RPMI7951 (cell line): ENCODE measurements at regions not wholly inside any gene's neighbourhood (a gene's known extent, or its start where the extent isn't known, plus 50 kb on each side); places are given as distances from the start of the nearest gene placed in this dataset.
A peak's percentile ranks its signal among the peaks of the same experiment; 100 is the strongest.
"Not testable (repeated sequence)": the region's sequence is repeated elsewhere in the genome, so short reads cannot be mapped to it uniquely, and the experiment has no call there.

ENCODE experiments used
- DNase-seq: peaks from one replicate; pipeline ENCODE4 v3.0.0-alpha.2; 2012; ENCODE audit warnings: low read depth

DNA sequence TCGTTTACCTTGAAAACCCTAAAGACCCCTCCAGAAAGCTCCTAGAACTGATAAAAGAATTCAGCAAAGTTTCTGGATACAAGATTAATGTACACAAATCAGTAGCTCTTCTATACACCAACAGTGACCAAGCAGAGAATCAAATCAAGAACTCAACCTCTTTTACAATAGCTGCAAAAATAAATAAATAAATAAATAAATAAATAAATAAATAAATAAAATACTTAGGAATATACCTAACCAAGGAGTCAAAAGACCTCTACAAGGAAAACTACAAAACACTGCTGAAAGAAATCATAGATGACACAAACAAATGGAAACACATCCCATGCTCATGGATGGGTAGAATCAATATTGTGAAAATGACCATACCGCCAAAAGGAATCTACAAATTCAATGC, 186.8 kb upstream of the EOLA2 start:
- not testable (repeated sequence) for DNase-seq

DNA sequence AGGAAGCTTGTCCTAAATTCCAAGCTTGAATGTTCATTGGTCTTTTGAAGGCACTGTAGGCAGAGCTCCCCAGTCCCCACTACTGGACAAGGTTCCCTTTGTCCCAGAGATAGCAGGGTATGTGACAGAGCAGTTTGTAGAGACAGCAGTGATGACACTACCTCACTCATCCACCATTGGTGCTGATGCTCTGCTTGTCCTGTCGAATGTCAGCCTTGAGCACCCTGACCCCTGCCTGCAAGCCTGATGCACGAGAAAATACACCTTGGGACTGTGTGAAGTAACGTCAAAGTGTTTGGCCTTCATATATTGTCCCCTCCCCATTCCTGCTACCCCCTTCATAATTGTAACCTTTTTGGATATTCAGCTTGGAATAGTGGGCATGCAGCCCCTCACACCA, 188.9 kb upstream of the EOLA2 start:
- DNase-seq: no peak

DNA sequence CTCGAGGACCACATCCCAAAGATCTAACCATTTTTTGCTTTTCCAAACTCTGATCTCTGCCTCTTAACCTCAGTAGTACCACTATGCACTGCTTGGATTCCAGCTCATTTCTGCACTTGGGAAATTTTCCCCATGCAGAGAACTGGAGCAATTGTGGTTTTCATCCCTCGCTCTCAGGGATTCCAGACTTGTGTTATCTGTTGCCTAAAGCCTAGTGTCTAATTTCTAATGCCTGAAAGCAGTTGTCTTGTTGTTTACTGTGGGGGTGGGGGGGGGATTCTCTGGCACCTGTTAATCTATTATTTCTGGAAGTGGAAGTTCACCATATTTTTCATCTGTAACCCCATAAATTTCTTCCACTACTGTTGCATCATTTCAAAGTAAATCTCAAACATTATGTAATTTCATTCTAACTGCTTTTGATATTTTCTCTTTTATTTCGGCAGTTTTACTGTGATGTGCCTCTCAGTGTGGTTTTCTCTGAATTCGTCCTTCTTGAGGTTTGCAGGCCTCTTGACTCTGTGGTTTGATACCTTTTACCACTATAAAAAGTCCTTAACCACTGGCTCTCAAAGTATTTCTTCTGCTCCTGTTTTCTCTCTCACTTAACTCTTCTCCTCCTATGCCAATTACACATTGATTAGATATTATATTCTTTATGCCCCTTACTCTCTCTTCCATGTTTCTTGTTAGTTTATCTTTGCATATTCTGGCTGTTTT, 205.6 kb upstream of the EOLA2 start:
- DNase-seq: peak; percentile 23

DNA sequence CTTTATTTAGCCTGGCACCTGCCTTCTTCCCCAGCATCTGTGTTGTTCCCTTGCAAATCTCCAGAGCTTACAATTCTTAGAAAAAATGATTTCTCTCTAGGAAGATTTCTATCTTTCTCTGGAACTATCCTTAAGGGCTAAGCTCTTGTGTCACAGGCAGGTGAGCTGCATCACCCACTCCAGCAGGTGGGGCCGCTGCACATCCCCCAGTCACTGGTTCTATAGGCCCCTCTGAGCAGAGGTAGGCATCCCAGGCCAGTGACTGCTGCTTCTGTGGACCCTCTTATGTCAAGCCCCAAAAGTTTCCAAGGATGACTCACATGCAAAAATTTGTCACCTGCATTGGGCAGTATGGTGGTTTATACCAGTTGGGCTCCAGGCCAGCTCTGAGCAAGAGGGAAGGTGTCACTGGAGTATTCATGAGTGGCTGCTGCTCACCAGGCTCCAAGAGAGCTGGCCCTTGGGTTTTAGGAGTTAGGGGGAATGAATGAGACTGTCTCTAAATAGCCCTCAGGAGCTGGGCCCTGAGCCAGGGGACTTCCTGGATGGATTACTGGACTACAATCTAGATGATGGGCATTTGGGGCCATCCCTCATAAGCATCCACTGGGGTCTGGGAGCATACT, 208.1 kb upstream of the EOLA2 start:
- DNase-seq: peak; percentile 53

DNA sequence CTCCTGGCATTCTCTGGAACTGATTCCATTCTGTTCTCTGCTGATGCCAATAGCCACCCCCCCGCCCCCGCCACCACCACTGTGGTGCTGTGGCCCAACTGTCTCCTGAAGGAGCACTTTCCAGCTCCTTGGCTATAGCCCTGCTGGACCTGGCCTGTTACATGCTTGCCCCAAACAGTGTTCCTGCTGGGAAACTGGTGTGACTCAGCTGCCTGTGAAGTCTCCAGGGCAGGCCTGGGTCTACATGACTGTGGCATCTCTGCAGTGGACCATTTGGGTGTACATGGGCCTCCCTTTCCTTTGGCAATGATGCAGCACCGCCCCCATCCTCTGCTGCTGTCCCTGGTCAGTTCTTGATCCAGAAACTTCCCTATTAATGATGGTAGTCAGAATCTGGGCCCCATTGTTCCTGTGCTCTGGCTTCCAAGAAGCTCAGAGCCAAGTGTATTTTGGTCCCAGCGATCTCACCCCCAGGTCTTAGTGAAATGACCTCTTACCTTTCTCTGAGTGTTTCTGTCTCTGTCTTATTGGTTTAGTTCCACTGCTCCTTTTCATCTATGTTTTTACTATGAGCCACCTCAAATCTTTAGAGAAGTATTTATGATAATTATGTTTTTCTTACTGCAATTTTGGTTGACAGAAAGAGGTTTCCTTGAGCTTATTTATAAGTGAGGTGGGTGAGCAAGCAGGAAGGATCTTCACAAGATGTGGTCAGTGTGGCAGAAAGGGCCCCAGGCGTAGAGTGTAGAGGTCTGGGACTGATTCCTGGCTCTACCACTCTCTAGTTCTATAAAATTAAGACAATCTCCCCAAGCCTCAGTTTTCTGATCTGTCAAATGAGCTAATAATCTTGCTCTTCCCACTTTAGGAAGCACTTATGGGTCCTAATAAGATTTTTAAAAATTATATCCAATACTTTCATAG, 210.7 kb upstream of the EOLA2 start:
- DNase-seq: peak; percentile 66

DNA sequence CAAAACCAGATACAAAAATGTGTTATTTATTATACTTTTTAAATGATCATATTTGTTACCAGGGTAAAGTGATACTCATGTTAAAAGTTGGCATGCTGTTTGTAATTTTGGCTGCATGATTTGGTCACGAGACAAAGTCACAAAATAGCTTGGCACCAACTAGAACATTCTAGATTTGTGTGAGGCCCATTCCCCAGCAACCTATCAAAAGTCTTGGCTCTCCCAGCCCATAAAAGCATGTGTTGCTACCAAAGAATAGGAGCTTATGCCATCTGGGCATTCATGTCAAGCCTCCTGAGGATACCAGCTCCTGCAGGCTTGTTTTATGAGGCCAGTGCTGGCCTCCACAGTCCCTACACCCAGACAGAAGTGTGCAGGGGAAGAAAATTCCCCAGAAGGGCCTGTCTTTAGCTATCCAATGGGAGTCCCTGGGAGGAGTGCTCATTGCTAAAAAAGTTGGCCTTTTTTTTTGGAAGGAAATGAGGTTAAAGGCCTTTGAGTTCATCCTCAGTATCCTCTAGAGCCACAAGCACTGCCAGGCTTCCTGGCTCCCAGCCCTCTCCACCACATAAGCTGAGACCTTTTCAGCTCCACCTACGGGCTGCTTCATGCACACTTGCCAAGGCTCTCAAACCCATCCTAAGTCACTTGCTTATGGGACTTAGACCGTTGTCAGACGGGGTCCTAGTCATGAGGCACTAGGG, 211.9 kb upstream of the EOLA2 start:
- DNase-seq: peak; percentile 29

DNA sequence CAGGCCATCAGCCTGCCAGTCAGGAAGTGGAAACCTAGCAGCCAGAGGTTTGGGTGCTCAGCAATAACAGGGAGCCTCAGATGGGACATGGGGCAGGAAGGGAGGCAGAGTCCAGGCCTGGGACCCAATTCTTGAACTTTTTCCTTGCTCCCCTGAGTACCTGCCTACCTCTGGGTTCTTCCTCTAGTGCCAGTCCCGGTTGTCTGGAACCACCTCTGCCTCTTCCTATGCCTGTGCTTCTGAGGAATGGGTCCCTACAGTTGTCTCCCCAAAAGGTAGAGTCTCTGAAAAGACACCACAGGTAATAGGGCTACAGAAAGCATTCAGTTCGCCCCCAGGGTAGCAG, 212.4 kb upstream of the MAMLD1 start:
- DNase-seq: no peak

DNA sequence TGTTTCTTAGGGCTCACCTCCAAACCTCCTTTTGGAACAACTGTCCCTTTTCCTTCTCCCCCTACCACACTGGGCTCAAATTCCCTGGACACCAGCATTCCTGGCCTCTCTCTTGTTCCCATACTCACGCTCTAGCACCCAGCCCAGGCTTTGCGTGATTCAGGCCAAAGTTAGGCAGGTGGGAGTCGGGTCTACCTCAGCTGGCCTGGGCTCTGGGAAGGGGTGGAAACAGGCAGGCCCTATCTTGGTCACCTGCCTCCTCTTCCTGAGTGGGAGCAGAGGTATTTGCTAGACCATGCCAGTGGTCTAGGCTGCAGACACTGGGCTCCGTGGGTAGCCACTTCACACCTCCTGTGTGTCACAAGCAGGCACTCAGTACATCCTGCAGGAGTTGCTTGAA, 211.1 kb upstream of the MAMLD1 start:
- no peak for DNase-seq

DNA sequence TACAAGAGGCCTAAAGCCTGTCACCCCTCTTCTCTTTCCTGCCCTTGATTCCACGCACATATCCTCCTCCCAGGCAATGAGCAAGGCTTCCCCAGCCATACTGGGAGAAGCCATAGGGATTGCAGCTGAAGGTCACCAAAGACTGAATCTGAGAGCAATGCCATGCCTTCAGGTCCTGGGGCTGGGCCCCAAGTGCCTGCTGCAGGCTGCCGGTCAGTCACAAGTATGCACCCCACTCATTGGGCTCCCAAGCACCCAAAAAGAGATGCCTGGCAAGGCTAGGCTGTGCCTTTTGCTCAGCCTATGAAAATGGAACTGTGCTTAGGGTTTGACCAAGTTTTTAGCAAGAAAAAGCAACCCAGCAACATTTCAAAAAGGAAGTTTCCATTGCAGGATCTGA, 210.6 kb upstream of the MAMLD1 start:
- no peak for DNase-seq

DNA sequence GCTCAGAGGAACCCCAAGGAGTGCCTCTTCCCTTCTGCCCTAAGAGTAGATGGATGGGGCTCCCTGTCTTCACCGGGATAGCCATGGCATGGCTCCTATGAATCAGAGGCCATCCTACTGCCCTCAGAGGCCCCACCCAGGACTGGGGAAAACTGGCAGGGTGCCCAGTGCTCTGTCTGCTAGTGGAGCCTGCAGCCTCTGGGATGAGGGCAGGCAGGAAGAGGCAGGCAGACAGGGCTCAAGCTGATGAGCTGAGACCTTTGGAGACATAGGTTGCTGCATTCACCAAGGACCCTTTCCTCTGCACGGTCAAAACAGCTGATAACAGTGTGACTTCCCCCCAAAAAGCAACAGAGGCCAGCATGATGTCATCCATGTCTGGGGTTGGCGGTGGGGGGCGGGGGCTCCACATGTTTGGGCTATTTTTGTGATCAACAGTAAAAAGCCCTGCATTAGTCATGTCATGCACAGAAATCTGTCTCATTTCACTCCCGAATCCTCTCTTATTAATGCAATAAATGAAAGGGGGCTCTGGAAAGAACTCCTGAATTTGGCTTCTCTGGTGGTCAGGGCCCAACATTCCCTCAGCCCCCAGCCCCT, 207.6 kb upstream of the MAMLD1 start:
- peak; percentile 89 for DNase-seq

DNA sequence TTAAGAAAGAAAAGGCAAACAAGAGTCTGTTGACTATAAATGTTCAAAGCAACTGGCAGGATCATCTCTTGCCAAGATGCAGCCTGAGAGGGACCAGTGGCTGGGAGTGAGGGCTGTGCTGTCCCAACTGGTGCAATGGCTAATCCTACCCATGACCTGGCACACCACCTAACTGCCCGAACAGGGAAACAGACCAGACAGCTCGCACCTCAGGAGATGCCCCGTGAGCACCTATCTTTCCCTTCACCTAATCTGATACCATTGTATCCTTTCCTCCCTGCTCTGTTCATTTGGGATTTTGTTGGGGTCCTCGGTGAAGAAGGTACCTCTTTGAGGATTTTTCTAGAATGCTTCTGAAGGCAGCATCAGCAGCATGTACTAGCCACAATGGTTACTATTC, 206.5 kb upstream of the MAMLD1 start:
- DNase-seq: no peak

DNA sequence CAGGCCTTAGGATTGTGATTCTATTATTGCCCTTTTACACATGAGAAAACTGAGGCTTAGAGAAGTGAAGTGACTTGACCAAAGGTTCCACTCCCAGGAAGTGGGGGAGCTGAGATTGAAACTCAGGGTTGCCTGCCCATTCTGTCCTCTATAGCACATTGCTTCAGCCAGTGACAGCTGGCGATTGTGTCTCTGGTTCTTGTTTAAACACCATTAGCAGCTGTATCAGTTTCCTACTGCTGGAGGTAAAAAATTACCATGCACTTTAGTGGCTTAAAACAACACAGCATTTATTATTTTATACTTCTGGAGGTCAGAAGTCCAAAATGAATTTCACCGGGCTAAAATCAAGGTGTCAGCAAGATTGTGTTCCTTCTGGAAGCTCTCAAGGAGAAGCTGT, 205.8 kb upstream of the MAMLD1 start:
- DNase-seq: no peak

DNA sequence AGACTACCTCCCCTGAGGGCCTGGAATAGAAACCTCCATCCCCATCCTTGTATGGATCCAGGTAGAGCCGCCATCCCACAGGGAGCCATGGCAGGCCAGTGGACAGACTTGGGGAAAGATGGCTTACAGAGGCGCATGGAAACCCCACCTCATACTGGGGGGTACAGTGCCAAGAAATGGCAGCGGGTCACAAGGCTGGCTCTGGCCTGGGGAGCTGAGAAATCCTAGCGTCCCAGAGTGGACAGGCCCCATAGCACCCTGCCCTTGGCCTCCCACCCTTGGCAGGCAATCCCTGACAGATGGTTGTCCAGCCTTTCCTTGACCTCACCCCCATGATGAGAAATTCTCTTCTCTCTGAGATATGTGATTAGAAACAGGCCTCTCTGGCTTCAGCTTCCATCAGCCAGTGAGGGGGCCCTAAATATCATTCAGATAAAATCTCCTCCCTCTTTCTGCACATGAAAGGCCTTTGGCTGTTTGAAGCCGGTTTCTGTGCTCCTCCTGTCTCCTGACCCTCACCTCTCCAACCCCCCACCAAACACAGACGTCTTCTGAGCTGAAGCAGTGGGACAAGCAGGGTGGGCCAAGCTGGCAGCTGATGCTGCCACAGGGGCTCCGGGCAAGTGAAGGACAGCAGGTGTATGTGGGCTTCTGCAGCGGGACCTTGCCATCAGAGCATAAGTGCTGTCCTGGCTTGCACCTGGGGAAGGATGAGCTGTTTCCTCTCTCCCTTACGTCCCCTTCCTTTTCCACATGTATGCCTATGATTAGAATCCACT, 204.4 kb upstream of the MAMLD1 start:
- DNase-seq: no peak

DNA sequence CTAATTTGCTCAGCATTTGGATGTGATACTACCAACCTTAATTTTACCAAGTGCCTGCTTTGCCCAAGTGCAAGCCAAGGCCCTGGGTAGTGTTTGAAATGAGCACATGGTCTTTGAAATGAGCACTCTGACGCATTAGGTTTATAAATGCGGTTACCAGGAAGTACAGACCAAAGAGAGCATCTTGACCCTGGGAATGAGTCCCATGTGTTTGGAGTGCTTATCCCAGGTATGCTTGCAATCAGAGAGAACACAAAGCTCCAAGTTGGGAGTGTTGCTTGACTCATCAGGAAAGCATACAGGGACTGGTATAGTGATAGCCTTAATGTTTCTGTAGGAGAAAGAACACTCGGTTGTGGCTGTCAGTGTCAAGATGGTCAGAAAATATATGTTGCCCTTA, 203.6 kb upstream of the MAMLD1 start:
- DNase-seq: no peak

DNA sequence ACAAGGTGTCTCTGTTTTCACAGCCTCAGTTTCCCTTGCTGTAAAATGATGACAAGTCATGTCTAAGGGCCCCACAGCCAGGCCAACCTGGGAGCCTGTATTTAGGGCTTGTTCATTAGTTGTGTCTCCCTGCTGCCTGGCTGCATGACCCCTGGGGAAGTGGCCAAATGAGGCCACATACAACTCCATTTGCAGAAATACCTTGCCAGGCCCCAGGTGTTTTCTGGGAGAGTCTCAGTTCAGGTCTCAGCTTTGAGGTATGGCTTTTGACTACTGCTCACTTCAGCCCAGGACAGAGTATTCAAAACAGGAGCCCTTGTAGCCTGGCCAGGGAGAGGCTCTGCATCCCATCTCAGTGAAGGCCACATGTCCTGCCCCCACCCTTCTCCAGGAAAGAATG, 202.5 kb upstream of the MAMLD1 start:
- DNase-seq: no peak

DNA sequence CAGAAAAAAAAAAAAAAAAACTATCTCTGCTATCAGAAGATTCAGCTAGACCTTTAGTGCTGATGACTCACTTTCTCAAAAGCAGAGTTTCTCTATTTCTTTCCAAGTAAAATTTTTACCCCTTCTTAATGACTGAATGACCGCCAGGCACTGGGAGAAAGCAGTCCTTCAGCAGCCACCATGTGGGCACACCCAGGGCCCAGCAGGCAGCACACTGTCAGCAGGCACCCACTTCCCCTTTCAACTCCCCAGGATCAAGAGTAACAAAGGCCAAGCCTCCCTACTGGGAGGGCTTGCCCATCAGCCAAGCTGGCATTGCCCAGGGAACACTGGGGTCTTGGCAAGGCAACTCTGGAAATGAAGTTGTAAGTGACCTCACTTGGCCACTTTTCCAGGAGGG, 201.9 kb upstream of the MAMLD1 start:
- DNase-seq: peak; percentile 59

DNA sequence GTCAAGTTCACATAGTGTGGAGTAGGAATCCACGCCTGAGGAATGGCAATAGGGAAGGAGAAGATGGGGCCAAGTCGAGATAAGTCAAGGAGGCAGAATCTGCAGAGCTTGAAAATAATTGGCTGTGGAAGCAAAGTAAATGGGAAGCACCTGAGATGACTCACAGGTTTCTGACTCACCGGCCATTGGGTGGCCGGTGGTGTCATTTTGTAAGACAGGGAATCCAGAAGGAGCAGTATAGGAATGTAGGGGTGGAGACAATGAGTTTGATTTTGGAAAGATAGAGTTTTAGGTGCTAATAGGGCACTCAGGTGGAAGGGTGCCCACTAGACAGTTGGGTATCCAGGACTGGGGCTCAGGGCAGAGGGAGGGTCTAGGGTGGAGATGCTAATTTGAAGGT, 201.0 kb upstream of the MAMLD1 start:
- peak; percentile 70 for DNase-seq

DNA sequence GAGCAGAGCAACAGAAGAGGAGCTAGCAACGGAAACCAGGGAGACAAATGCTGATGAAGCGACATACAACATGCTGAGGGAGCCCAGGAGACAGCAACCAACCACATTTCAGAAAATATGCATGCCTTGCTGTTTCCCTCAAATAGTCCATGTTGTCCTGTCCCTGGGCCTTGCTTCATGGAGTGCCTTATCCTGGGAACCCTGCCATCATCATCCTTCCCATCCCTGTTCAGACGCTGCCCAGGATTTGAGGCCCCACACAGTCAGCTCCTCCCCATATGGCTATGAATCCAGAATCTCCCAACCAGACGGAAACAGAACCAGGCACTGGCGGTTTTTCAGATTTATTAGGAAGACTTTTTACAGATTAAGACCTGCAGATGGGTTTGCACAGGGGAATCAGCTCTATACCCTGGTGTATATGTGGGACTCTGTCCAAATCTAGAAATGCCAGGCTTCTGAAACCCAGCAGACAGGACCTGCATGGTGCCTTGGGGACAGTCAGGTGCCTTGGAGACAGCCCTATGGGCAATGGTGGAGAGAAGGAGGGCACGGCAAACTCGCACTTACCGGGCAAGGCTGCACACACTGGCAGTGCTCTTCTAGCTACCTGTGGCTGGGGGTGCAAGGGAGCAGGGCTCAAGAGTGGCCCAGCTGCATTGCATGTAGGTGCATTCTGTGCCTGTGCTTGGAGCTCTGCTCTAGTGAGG, 199.7 kb upstream of the MAMLD1 start:
- no peak for DNase-seq

DNA sequence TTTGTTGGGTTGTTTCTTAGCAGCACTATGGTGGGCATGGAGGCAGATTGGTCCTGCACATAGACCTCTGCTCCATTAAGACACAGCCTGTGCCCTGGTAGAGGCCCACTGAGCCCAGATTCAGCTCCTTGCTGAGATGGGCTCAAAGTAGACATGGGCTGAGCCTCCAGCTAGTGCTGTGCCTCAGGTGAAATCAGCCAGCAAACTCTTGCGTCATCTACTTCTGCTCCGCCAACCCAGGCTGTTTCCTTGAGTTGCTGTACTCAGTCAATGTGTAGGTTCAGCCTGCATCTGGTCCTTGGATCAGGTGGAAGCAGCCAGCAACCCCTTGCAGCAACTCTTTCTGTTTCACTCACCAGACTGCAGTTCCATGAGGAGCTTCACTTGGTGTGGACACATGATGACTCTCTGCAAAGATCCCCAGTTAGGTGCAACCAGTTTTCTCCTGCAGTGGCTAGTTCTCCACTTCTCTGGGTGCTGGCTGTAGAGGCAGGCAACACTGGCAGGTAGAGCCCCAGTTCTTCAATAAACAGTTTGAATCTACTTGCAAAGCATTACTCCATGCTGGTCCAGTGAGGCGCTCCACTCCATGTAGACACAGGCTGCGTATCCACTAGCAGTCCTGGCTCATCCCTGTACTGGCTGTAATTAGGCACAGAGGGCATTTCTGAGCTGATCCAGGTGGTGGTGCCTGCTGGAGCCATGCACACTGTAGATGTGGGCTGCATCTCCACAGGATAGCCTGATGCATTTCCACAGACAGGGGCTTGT, 199.0 kb upstream of the MAMLD1 start:
- no peak for DNase-seq
